HG02981 (cell line): ENCODE measurements at regions not wholly inside any gene's neighbourhood (a gene's known extent, or its start where the extent isn't known, plus 50 kb on each side); places are given as distances from the start of the nearest gene placed in this dataset.

Experiments used
- ATAC-seq: cut with Tn5 transposase; IDR thresholded peaks from one replicate; pipeline ENCODE4 v1.9.1; 2021; ENCODE audit warnings: mild to moderate bottlenecking, moderate library complexity; ENCODE audit not compliant: unreplicated experiment

DNA sequence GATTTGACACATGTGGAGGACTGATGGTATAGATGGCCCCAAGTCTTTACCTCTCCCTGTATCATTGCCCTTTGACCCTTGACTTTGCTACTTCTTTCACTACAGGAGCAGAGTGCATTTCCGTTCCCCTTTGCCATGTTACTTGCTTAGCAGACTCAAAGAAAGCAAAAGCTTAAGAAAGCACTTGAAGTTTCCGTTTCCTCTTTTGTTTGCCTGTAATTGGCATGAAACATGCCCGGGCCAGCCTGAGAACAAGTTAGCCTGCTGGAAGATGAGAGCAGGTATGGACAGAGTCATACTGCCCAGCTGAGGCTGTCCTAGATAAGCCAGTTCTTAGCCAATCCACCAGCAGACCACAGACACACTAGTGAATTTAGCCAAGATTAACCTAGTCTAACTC lies 206.0 kb downstream of the BCOR start:
- peak; percentile 48 for ATAC-seq

DNA sequence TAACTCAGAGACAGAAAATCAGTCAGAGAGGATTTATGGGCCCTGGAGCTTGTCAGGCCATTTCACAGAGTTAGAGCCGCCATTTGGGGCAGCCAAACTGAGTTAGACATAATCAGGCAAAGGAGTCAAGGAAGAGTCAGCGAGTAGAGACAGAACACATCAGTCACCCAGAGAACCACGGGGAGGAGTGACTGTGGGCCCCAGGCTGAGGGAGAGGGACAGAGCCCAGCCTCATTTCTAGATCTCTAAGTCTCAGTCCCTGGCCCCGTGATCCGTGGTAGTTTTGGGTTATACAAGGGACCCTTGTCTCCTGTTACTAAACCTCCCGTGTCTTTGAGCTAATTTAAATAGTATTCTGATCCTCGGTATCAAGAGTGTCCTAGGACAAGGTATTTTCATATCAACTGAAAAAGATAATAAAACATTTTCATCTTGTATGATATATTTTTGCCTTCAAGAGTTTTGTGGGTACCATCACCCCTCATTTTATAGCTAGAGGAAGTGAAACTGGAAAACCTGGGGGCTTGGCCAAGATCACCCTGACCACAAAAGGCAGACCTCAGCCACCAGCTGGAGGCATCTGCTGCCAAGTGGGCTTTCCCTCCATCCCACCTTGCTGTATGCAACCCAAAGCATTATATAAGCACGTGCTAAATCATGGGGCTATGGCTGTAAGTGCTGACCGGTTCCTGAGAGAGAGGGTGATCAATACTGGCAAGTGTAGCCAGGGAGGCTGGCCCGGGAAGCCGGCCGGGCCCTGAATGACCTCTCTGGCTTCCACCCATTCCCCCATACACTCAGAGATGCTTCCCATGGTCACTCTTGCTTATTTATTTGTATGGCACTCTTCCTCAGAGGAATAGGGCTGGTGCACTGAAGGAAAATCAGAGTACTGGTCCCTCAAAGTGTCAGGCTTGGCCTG lies 204.1 kb downstream of the BCOR start:
- no peak for ATAC-seq

- ATAC-seq = no peak
Measured at GRCh38 chrX:39894683-39895082, 203.1 kb downstream of the BCOR start.

- no peak for ATAC-seq
Measured at GRCh38 chrX:39895218-39896110, 202.3 kb downstream of the BCOR start.

- no peak for ATAC-seq
Measured at GRCh38 chrX:39896951-39897740, 200.6 kb downstream of the BCOR start.

DNA sequence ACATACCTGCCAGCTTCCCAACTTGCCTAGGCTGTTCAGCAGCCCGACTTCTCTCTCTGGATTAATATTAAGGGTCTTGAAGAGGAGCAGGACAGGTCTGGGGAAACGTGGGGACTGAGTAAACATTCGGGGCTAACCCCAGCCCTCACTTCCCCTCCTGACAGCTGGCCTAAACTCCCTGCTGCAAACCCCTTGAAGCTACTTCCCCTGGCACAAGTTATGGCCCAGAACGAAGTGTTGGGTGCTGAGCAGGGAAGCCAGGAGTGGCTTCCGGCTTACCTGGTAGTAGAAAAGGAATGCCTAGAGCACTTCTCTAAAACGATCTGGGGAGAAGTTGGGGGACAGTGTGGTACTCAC lies 200.0 kb downstream of the BCOR start:
- ATAC-seq = no peak

- ATAC-seq = no peak
Measured at GRCh38 chrX:39898147-39898546, 199.6 kb downstream of the BCOR start.

GRCh38 chrX:39899059-39899458 lies 198.7 kb downstream of the BCOR start:
- no peak for ATAC-seq

DNA sequence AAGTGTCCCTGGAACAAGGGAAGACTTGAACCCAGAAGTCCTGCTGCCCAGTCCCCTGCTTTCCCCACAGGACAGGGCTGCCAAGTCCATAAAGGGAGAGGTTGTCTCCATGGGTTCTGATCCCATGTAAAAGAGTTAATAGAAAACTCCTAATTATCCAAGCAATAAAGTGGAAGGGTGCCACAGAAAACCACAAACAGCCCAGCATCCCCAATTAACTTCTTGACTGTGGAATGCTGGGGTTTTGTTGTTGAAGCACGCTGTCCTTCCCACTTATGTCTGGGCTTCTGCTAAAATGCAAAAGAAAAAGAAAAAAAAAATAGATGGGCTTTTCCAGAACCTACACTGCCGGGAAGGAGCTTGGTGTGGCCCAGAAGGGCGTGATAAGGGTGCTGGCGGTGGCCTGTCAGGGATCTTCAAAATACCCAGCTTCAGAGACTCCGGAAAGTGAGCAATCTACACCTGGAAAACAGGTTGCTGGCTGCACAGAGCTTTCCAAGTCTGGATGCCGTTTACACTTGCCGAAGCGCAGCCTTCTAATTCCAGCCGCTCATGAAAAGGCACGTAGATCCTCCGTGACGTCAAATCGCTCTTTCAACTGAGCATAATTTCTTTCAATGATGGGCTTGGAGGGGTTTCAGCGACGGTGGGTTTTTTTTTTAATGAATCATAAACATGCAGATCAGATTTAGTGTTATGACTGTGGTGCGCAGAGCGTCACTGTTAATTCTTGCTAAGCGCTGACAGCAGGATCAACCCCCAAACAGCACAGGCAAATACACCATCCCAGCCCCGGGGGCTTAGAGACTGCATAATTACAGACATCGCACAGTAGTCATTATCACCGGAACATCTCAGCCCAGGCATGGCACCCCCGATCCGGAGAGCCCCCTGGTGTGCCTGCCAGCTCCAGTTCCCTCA lies 197.6 kb downstream of the BCOR start:
- ATAC-seq = no peak

DNA sequence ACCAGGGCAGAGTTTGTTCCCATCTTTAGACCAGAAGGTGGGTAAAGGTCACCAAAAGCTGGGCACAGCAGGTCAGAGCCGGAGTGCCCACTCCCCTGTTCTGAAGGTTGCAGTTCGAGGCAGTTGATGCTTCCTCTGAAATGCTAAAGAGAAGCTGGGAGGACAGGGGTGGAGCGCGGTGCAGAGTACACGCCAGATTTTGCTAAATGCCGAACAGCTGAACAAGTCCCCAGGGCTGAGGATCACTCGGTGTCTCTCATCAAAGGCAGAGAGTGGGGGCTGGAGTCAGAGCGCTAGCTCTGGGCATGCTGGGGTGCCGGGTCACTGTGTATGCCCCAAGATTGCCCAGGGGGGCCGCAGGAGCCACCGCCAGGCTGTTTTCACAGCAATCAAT lies 197.0 kb downstream of the BCOR start:
- no peak for ATAC-seq

DNA sequence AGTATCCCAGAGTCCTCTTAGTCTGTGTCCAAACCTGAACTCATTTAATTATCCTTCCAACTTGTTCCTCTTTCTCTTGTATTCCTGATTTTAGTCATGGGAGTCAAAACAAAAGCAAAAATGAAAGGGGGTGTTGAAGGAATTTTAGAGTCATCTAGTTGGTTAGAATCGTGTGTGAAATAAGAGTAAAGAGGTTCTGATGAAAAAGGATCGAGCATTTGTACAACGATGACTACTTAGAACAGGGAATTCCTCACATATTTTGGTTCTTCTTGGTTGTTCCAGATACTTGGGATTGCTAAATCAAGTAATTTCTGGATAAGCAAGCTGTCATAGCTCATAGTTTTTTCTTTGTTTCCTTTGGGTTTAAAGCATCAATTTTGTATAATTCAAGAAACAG lies 194.4 kb downstream of the BCOR start:
- ATAC-seq = no peak

- ATAC-seq = no peak
Measured at GRCh38 chrX:39903937-39904336, 193.8 kb downstream of the BCOR start.

DNA sequence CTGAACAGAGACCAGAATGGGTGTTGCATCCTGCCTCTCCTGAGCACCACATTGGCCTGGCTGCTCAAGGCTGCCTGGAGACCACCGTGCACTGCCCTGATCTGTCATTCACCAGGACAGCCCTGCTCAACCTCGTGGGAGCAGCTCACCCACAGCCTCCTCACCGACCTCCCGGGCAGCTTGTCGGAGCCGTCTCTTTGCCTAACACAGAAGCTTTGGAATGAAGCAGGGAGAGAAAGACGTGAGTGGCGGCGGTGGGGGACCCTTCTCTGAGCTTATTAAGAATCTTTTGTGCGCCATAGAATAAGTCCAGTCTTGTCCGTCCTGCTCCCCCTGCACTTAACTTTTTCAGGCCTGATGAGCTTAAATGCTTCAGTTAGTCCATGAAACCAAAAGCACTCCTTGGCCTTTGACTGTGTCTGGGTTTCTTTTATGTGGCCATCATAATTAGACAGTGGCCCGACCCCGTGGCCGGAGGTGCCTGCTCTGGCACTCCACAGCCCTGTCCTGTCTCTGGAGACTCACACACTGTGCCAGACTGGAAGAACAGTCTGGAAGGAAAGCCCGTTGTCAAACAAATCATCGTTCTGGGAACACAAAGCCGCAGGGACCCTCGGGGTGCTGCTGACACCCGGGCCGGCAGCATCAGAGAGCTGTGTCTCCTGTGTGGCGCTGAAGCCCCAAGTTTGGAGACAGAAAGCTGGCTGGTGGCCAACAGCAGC lies 192.8 kb downstream of the BCOR start:
- ATAC-seq = no peak

DNA sequence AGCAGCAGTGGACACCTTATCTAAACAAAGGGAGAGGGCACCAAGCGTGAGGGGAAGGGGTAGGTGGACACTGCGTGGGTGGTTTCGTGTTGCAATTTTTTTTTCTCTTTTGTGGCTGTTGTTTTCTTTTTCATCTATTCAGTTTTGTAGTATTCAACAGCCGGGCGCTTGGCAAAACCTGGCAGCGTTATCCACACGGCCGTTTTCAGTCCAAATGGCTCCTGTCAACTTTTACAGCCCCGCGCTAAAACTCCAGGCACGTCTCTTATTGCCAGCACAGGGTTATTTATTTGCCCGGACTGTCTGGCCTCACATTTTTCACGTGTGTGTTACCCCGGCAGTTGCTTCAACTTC lies 192.2 kb downstream of the BCOR start:
- no peak for ATAC-seq

GRCh38 chrX:39905946-39906345 lies 191.8 kb downstream of the BCOR start:
- ATAC-seq = no peak

DNA sequence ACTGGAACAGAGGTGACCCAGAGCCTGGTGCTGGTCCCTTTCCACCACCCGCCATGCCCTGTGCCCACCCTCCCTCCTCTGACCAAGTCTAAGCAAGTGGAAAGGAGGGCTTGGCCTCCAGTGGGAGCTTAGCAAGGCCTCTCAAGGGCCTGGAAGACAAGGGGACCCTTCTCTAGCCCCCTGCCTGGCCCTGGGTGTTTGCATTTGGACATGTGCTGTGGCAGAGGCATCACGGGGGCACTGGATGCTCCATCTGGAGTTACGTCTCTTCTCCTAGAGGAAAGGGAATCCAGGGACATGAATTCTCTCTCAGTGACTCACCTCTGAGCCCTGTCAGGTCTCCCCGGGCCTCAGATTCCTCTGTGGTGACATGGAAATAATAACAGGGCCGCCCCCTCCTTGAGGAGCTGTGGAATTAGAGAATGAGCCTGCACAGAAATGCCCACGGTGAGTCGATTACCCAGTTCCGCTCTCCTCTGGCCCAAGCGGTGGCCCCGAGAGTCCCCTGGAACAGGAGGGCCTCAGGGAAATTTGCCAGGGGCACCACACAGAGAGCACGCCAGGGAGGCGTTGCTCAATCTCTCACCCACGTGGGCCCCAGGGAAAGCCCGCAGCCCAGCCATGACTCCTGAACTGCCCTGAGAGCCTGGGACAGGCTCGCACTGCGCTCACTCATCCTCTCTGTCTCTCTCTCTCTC lies 189.6 kb downstream of the BCOR start:
- no peak for ATAC-seq

GRCh38 chrX:39909996-39910395 lies 187.8 kb downstream of the BCOR start:
- no peak for ATAC-seq

DNA sequence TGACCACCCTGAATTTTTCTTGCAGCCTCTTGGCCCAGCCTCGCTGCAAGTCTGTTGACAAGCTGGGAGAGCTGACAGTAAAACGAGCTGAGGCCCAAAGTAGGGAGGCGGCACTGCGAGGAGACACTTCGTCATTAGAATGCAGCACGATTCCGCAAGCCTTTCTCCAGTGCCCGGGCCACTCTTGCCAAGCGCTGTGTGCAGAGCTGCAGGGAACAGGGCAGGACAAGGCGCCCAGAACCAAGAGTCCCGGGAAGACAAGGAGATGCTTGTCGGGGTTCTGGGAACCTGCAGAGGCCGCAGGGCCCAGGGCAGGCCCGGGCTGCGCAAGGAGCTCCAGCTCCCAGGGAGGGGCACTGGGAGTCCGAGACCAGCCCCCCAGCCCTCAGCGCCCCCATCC lies 187.1 kb downstream of the BCOR start:
- ATAC-seq = no peak
